ENCODE measurements at regions not wholly inside any gene's neighbourhood (a gene's known extent, or its start where the extent isn't known, plus 50 kb on each side); places are given as distances from the start of the nearest gene placed in this dataset.
"Not testable (repeated sequence)": the region's sequence is repeated elsewhere in the genome, so short reads cannot be mapped to it uniquely, and the experiment has no call there.

DNA sequence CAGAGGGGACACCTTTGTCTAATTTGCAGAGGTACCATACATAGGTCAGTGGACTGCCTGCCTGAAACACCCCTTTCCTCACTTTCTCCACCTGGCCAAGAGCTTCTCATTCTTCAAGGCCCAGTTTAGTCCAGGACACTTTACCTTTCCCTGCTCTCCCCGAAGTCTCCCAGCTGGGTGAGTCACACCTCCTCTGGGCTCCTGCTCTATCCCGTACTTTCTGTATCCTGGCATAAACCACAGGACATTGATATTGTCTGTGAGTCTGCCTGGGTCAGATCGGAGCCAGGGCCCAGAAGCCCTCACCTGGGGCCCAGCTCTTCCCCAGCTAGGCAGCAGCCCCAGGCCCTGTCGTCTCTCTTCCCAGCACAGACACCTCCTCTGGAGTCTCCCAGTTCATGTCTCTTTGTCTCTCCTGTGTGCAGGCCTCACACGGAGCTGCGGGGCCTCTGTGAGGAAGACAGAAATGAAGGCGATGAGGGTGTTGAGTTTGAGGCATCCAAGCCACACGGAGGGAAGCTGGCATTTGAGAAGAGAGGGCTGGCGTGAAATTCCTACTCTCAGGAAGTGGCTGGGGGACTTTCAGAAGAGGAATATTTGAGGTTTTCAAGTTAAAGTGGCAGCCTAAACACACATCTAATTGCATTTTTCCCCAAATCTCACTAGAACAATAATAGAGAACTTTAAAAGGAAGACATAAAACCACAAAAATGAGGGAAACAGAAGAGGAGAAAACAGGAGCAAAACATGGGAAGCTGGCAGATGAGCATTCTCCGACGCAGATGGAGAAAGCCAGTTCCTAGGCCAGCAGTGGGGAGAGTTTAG is 79.6 kb upstream of the LAPTM4A start:
- DNase-seq (ENCODE audit: low spot score), result no peak

DNA sequence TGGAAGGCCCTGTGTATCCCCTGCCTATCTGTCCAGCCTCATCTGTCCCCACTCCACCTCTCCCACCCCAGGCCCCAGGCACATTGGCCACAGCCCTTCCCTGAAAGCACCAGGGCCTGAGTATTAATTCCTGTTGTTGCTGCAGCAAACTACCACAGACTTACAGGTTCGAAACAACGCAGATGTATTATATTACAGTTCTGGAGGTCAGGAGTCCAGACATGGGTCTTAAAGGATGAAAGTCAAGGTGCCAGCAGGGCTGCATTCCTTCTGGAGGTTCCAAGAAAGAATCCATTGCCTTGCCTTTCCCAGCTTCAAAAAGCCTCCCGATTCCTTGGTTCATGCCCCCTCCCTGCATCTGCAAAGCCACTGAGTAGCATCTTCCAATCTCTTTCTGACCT is 78.7 kb upstream of the LAPTM4A start:
- DNase-seq (ENCODE audit: low spot score), result no peak

DNA sequence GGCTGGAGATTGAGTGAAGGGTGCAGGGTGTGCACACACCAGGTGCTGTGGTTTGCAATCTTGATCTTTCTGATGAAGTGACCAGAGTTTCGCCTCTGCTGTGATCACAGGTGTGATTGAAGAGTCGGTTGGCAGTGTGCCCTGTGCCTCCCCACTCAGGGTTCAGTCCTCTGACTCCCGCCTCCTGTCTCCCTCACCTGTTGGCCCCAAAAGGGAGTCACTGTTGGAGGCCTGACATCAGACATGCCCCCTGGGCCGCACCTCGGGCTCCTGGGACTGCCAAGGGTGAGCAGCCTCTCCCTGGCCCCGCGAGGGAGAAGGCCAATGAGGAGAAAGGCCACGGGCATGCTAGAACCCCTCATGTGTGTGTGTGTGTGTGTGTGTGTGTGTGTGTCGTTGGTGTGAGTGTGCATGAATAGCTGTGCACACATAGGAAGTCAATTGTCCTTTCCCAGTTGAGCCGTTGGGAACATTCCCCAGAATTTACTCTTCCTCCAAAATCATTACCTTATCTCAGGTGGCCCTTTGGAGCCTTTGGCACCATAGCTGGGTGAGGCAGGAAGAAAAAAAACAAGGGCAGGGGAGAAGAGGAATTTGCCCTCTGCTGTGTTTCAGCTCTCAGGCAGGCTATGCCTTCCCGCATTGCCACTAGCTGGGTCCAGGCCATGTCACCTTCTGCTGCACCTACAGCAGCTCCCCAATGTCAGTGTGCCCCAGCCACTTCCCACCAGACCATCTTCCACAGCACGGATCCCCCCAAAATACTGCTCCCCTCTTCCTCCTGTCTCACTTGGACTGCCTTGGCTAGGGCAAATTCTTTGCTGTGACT is 78.1 kb upstream of the LAPTM4A start:
- DNase-seq (ENCODE audit: low spot score), result no peak

DNA sequence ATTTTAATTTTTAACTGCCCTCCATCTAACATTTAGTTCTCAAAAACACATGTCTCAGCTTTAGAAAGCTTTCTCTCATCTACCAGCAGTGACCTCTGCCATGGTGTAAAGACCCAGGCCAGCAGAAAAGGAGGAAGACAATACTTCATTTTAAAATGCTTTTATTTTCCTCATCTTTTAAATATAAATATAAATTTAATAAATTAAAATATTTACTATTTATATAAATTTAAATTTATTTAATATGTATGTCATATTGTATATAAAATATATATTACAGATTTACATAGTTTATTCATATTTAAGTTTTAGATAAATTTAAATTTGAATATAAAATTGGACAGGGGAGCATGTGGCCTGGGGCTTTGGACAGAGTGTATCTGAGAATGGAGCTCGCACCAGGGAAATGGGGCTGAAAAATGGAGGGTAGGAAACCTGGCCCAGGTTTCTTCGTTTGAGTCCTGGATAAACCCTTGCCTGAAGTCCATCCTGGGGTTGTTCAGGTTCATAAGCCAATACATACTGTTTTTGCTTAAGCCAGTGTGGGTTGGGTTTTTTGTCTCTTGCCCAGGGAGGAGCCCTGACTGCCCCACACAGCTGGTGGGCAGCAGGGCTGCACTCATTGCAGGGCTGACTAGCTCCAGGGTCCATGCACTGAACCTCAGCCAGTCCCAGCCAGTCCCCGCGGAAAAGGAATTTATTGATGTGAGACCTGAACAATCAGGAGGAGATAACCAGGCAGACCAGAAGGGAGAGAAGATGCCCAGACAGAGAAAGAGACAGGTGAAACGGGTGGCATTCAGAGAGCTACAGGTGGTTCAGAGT is 77.3 kb upstream of the LAPTM4A start:
- DNase-seq (ENCODE audit: low spot score), result no peak

DNA sequence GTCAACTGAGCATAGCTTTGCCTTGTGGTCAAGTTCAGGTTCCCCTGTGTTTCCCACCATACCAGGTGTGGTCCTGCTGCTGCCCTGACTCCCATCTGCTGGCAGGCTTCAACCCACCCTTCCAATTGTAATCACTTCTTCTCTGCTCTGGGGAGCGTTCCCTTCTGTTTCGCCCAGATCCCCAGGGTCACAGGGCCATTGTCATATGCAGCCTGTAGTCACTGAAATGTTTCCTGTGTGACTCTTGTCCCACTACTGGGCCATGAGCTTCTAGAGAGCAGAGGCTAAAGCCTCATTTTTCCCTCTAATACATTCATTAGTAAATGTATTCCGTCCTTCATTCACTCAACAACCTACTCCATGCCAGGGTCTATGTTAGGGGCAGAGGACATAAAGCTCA is 75.0 kb upstream of the LAPTM4A start:
- DNase-seq (ENCODE audit: low spot score), result no peak

DNA sequence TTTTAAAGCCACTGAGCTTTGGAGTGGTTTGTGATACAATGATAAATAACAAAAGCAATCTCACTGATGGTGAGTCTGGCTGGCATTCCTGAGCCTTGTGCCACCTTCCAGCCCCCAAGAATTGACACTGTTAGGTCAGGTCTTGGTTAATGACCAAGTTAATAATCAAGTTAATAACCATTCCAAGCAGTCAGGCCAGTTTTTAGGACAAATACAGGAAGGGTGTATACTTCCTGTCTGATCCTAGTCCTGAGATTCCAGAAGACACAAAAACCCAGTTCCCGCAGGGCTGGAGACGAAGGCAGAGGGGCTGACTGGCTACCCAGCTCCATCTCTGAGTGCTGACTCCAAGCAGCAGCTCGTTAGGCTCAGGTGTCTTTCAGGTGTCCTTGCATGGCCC is 74.6 kb upstream of the LAPTM4A start:
- no peak for DNase-seq (ENCODE audit: low spot score)

DNA sequence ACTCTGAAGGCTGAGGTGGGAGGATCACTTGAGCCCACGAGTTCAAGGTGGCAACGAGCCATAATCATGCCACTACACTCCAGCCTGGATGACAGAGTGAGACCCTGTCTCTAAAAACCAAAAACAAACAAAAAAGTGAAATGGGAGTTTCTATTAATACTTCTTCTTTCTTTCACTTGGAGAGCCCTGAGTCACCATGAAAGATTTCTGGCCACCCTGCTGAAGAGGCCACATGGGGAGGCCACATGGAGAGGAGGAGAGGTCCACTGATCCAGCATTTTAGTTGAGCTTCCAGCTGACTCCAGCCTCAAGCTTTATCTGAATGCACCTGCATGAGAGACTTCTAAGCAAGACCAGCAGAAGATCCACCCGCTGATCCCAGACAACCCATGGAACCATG is 74.2 kb upstream of the LAPTM4A start:
- no peak for DNase-seq (ENCODE audit: low spot score)

DNA sequence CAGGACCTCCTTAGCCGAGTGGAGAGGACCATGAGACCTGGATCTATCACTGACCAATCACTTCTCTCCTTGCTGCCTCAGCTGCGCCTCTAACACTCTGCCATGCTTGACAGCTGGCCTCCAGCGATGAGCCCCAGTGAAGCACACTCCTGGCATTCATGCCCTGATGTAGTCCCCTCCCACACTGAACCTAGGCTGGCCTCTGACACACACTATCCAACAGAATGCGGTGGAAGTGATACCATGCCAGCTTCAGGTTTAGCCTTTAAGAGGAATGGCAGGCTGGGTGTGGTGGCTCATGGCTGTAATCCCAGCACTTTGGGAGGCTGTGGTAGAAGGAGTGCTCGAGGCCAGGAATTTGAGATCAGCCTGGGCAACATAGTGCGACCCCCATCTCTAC is 73.7 kb upstream of the LAPTM4A start:
- DNase-seq (ENCODE audit: low spot score), result no peak

DNA sequence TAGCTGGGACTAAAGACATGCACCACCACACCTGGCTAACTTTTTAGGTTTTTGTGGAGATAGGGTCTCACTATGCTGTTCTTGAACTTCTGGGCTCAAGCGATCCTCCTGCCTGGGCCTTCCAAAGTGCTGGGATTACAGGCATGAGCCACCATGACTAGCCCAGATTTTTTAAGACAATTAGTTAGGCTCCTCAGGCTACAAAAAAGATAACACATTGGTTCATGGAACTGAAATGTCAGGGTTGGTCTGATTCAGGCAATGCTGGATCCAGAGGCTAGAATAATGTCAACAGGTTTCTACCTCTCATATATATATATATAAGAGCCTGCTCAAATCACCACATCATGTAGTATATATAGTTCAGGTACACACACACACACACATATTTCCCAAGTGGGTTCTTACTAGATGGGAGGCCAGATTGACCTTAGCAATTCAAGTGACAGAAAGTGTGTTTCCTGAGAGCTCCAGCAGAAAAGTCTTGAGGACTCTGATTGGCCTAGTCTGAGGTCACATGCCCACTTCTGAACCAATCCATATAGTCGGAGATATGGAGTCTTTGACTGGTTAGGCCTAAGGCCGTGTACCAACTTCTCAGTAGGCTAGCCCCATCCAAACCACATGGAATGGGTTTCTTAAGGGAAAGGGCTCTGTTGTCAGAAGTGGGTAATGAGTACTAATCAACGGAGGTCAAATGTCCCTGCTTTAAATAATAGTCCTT is 72.6 kb upstream of the LAPTM4A start:
- no peak for DNase-seq (ENCODE audit: low spot score)

DNA sequence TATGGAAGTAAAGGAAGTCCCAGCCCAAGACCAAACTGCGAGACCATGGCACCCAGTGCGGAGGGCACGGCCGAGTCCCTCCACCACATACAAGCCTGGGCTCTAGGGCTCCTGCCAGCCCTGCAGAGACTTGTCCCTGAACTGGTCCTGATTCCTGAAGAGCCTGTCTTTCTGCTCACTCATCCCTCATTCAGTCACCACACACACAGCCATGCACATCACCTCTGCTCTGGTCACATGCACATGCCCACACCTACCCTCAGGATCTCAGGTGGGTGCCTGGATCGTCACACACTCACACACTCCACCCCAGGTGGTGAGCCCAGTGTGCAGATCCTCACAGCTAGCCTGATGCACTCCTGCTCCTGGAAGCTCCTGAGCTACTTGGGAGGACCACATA is 71.4 kb upstream of the LAPTM4A start:
- no peak for DNase-seq (ENCODE audit: low spot score)

DNA sequence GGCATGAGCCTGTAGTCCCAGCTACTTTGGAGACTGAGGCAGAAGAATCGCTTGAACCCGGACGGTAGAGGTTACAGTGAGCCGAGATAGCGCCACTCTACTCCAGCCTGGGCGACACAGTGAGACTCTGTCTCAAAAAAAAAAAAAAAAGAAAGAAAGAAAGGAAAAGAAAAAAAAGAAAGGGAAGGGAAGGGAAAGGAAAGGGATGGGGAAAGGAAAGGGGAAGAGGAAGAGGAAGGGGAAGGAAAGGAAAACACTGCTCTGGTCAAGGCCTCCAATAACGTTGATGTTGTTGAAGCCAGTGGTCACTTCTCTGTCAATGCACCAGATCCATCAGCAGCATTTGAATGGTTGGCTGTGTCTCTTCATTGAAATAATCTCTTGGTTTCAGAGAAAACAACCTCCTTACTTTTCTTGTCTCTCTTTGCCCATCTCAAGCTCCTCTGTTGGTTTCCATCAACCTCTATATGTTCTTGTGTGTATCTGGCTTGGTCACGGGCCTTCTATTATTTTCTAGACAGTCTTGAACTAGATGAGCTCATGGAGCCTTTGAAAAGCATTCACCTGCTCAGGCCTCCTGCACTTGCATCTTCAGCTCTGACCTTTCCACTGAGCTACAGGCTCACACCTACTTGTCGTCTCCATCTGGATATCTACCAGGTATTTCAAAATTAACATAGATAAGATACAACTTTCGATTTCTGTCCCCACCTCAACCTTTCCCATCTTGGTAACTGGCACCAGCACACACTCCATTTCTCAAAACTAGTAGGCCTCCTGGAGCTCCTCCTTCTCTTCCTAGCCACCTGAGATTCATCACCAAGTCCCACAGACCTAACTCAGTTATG is 69.4 kb upstream of the LAPTM4A start:
- no peak for DNase-seq (ENCODE audit: low spot score)

DNA sequence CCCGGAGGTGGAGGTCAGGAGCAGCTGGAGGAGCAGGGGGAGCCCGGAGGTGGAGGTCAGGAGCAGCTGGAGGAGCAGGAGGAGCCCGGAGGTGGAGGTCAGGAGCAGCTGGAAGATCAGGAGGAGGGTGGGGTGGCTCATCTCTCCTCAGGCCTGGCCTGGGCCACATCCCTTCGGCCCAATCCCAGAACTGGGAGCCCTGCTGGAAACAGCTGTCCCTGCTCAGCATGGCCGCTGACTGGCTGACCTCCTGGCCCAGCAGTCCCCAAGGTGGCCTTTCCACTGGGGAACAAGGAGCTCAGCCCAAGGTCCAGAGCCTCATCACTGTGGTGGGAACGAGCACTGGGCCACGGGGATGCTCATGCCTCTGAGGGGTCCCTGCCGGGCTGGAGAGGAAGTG is 66.6 kb upstream of the LAPTM4A start:
- no peak for DNase-seq (ENCODE audit: low spot score)

DNA sequence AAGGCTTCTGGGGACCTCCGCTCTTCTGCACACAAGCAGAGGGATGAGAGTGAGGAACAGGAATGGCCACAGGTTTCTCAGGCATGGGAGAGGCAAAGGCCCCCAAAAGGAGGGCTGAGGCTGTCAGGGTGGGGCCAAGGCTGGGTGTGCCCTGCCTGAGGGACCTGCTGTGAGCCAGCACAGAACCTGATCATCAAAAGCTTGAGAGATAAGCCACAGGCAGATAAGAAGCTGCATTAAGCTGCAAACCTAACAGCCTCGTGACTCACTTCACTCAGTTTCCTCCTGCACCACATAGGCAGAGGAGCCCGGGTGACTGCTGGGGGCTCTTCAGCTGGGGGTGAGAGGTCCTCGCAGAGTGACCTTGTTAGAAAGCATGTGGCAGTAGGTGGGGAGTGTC is 64.5 kb upstream of the LAPTM4A start:
- no peak for DNase-seq (ENCODE audit: low spot score)

DNA sequence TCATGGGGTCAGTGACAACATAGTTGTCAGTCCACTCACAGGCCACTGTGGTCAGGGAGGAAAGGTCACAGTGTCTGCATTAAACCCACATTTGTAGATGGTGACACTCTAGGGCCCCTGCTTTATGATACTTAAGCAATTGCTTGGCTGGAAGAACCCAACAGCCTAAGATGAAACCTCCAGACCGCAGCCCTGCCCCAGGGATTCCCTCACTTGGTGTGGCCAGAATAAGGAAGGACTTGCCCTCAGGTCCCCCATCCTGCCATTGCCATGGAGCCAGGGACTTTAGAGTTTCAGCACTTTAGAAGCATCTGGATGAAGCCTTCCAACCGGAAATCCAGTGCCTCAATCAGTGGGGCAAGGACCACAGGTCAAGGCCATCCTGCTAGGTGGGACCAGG is 63.9 kb upstream of the LAPTM4A start:
- DNase-seq (ENCODE audit: low spot score), result no peak

DNA sequence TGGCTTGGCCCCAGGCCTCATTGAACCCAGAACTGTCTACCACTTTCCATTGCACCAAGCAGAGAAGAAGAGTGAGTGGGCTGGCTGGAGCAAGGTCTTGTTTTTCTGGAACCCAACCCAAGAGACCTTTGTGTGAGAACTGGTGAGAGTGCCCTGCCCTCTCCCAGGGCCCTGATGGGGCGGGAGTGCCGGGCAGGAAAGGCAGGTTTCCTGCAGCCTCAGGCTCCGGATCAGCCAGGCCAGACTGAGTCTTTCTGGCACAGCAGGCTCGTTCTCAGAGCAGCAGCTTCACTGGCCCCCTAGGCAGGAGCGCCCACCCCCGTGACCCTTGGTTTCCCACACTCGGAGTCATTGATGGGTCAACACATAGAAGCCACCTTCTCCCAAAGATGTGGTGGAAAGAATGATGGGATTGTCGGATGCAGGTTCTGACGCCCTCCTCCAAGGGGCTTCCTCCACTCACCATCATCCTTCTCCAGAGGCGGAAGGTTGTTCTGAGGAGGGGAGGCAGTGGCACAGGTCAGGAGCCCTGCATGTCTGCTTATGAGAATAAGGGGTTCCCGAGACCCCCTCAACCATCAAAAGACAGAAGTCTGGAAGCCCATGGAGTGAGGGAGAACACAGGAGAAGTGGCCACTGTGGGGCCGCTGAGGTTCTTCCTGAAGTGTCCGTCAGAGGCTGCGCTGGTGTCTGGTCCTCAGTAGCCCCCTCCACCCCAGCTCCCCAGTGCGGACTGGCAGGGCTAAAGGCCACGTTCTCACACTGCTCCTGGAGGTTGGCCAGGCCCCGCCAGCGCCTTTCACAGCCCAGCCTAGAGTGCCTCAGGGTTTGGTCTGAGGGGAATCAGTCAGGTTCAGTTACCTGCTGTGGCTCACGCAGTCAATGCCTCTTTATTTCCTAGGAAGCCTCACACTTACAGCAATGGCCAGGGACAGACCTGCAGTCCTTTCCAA is 62.8 kb upstream of the LAPTM4A start:
- DNase-seq (ENCODE audit: low spot score), result peak; percentile 87

DNA sequence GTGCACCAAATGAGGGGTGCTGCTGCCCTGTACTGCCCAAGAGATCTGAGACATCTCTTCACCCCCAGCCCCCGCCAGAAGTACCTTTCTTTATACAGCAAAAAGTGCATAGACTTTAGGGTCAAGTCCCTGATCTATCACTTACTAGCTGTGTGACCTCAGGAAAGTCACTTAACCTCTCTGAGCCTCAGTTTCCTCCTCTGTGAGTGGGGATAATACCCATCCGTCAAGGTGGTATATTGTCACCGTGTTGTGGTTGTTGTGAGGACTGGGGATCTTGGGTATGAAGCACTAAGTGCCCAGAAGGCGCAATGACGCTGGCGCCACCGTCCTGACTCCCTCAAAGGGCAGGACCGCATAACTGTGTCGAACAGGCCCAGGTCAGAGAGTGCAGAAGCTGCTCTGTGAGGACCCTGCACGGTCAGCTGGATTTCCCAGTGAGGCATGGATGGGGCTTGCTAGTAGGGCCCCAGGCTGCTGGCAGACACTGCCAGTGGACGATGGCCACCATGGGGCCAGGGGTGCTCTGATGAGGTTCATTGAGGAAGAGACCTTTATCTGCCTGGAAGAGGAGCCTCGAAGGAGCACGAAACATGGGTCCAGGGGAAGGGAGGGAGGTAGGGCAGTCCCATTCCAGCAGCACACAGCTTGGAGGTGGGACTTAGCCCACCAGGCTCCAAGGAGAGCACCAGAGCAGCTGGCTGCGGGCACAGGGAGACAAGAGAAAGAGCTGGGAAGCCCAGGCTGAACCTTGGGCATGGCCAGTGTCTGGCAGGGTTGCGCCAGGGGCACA is 61.8 kb upstream of the LAPTM4A start:
- DNase-seq (ENCODE audit: low spot score), result peak; percentile 86

DNA sequence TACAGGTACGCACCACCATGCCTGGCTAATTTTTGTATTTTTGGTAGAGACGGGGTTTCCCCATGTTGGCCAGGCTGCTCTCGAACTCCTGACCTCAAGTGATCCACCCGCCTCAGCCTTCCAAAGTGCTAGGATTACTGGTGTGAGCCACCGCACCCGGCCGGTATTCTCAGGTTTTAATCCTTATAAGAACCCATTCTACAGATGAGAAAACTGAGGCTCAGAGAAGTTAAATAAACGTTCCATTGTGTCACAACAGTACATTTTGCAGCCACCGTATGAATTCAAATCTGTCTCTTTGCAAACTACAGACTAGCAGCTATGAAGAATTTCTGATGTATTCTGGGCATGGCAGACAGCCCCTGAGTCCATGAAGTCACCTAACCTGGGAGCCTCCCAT is 60.9 kb upstream of the LAPTM4A start:
- not testable (repeated sequence) for DNase-seq (ENCODE audit: low spot score)

All from mesenteric fat pad (tissue), 1 donor.